ENCODE measurements at regions not wholly inside any gene's neighbourhood (a gene's known extent, or its start where the extent isn't known, plus 50 kb on each side); places are given as distances from the start of the nearest gene placed in this dataset.

- ChIA-PET CTCF (no interaction called here), POLR2A (no interaction called here), RAD21 (ENCODE audit: low non-redundant PET in 1 of 2, low total read pairs in 2 of 2, uncharacterized antibody in 2 of 2, unreplicated experiment in 2 of 2) (no interaction called here)
- no peak for TF ChIP-seq TCF7L2 (IDR thresholded peaks at IDR 0.05; ENCODE audit: borderline replicate concordance, extremely low read depth, insufficient read depth, insufficient read length)
- TF ChIP-seq FOSL1 (IDR thresholded peaks at IDR 0.05; ENCODE audit: low read depth), result no peak
- no peak for TF ChIP-seq REST (IDR thresholded peaks at IDR 0.05; ENCODE audit: low read depth)
- no peak for TF ChIP-seq EZH2phosphoT487 (IDR thresholded peaks at IDR 0.05; ENCODE audit: borderline replicate concordance)
- TF ChIP-seq SRF (IDR thresholded peaks at IDR 0.05; ENCODE audit: low read depth), result no peak
- TF ChIP-seq ZNF274 (IDR thresholded peaks at IDR 0.05; ENCODE audit: low read depth, low read length), result no peak
- no peak for TF ChIP-seq ZFX (IDR thresholded peaks at IDR 0.05)
- no peak for TF ChIP-seq YY1 (IDR thresholded peaks at IDR 0.05; ENCODE audit: extremely low read depth, insufficient replicate concordance, low read depth, low read length)
- no peak for TF ChIP-seq ATF3 (IDR thresholded peaks at IDR 0.05)
- no peak for TF ChIP-seq POLR2AphosphoS5 (IDR thresholded peaks at IDR 0.05; ENCODE audit: low read depth, low read length)
- TF ChIP-seq ZBTB33 (IDR thresholded peaks at IDR 0.05; ENCODE audit: extremely low read depth, insufficient replicate concordance, low read length), result no peak
- no peak for TF ChIP-seq SIN3A (IDR thresholded peaks at IDR 0.05; ENCODE audit: low read depth)
- TF ChIP-seq EGR1 (IDR thresholded peaks at IDR 0.05; ENCODE audit: low read depth), result no peak
- TF ChIP-seq ELF1 (IDR thresholded peaks at IDR 0.05; ENCODE audit: borderline replicate concordance, low read depth), result no peak
- no peak for TF ChIP-seq CBX3 (IDR thresholded peaks at IDR 0.05; ENCODE audit: low read depth)
- no peak for TF ChIP-seq RAD21 (IDR thresholded peaks at IDR 0.05; ENCODE audit: low read depth)
- Histone ChIP-seq H3K27ac (ENCODE audit: low read depth, low read length) (no peak overlapping the region), H3K9me2 (ENCODE audit: insufficient read depth) (no peaks in the 10 kb centered on the region), H3K4me3 (replicated peaks in 1 of 2; ENCODE audit: low read depth in 1 of 2, low read length in 2 of 2) (no peak overlapping the region), H3K9me3 (ENCODE audit: control insufficient read depth in 1 of 2, insufficient read depth in 1 of 2, low read depth in 1 of 2, low read length in 2 of 2) (no peaks in the 10 kb centered on the region; a peak in 2 of 4 replicates), H3K79me2 (ENCODE audit: insufficient read depth, low read length) (no peaks in the 10 kb centered on the region), H2AFZ (ENCODE audit: low read depth, low read length, poor library complexity, severe bottlenecking) (no peak overlapping the region), H3K4me2 (ENCODE audit: low read length) (peak overlapping the region; percentile 19; the same call in 1 of the 2 replicates), H3K4me1 (ENCODE audit: control insufficient read depth in 1 of 2, insufficient read depth in 2 of 2, low read length in 2 of 2) (peaks cover 0 to 7% of the 10 kb centered on the region in 2 experiments; a peak in 1 of 4 replicates), H3K27me3 (ENCODE audit: insufficient read depth, low read length) (no peaks in the 10 kb centered on the region), H4K20me1 (ENCODE audit: insufficient read depth) (no peaks in the 10 kb centered on the region), H3K36me3 (ENCODE audit: control insufficient read depth in 1 of 2, insufficient read depth in 2 of 2, low read length in 2 of 2) (no peaks in the 10 kb centered on the region), H3K9ac (ENCODE audit: low read length) (no peak overlapping the region)
- ATAC-seq (peak; percentile 50), DNase-seq (ENCODE audit: low read depth, low spot score) (no peak)
- BruUV-seq (replicated peaks), result no TSS peak
- intact Hi-C loops (cut with micrococcal nuclease), result no loop called here
These were observed 1506.5 kb downstream of the TBC1D22A start for GRCh38 chr22:48268771-48269552.
